ENCODE measurements at regions not wholly inside any gene's neighbourhood (a gene's known extent, or its start where the extent isn't known, plus 50 kb on each side); places are given as distances from the start of the nearest gene placed in this dataset.
A peak's percentile ranks its signal among the peaks of the same experiment; 100 is the strongest.
"Not testable (repeated sequence)": the region's sequence is repeated elsewhere in the genome, so short reads cannot be mapped to it uniquely, and the experiment has no call there.

DNA sequence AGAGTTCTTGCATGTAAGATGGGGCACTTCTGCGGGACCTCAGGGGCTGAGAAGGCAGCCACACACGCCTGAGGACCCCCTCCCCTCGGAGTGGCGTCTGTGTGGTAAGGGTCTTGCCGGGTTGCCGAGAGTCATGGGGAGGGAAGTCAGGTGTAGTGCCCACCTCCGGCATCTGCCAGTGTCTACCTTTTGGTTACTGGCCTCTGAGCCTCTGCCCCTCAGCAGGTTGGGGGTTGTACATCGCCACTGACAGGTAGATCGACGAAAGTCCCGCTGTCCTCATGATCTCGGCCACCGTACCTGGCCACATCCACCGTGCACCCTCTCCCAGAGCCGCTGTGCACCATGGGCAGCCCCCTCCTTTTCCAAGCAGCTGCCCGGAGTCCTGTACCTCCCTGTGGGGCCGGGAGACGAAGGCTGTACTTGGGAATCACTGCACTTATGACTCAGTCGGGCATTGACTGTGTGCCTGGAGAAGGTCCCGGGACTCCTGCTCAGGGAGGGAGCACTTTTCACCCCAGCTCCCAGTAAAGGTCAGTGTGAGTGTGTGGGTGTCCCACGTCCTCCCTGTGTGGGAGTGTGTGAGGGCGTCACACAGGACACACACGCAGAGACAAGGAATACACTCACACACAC is 332.4 kb upstream of the MYT1L start:
- DNase-seq (ENCODE audit: low read depth, low spot score): no peak
- H3K27ac ChIP-seq: no peak overlapping the region

DNA sequence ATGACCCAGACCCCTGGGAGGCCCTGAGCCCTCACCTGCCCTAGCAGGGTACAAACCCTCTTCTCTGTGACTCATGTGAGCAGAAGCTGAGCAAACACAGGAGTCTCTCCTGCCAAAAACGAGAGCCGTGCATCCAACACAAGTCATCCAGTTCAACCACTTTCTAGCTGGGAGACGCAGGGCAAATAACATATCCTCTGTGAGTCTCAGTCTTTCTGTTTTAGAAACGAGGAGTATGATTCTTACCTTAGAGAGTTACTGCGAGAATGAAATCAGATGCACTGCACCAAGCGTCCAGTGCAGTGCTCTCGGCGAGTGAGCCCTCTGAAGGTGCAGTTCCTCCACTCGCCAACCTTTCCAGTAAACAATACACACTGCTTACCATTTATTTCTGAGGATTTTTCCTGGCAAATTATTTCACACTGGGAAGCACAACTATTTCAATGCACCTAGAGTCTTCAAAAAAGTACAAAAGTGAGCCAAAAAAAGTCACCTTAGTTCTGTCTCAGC is 331.8 kb upstream of the MYT1L start:
- no peak overlapping the region for H3K27ac ChIP-seq
- peak; percentile 31 for DNase-seq (ENCODE audit: low read depth, low spot score)

DNA sequence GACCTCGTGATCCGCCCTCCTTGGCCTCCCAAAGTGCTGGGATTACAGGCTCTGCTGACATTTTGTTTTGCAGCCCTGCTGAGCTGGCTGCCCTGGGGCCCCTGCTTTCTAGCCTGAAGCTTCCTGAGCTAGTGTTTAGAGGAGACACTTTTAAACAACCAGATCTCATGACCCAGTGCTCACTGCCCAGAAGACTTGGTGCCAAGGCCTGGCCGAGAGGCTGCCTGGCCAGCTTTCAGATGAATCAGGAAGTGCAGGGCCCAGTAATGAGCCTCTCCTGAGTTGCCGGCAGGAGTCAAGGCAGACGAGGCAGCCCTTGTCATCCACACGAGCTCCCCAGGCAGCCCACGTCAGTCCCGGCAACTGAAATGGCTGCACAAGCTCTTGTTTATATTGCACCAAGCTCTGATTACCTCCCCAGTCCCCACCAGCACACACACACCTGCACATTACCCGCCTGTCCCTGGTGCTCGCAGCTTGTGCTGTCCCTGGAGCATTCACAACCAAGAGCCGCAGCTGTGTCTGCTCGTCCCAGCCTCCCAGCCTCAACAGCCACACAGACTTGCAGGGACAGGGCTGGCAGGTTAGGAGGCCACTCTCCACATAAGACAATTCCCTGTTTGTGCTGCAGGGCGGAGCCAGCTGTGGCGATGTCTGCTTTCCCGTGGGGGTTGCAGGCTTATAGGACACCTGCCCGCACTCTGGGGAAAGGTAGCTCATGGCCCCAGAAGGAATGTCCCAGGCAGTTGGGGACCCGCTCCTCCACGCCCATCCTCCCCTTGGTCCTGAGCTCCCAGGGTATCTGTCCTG is 331.2 kb upstream of the MYT1L start:
- no peak overlapping the region for H3K27ac ChIP-seq
- no peak for DNase-seq (ENCODE audit: low read depth, low spot score)

DNA sequence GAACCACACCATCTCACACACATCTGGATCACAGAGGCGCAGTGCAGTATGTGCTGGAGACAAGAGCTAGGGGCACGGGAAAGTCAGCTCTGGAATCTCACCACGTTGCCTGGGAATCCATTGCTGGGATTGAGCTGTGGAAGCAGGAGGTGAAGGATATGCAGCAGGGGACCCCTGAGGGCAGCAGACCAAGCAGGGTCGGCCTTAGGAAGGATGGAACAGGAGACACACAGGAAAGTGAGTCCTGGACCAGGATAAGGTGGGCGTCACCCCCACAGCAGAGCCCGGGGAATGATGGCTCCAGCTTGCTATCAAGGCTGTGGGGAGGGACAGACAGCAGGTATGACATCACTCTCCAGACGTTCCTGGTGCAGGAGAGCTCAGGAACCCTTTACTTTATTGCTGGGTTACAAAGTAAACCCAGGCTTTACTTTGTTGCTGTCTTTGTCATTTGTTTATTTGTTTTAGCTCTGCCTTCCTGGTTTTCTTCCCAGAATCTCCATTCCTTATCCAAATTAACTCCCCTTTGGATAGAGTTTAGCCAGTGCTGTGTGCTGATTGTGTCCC is 329.8 kb upstream of the MYT1L start:
- DNase-seq (ENCODE audit: low read depth, low spot score): no peak
- no peak overlapping the region for H3K27ac ChIP-seq

DNA sequence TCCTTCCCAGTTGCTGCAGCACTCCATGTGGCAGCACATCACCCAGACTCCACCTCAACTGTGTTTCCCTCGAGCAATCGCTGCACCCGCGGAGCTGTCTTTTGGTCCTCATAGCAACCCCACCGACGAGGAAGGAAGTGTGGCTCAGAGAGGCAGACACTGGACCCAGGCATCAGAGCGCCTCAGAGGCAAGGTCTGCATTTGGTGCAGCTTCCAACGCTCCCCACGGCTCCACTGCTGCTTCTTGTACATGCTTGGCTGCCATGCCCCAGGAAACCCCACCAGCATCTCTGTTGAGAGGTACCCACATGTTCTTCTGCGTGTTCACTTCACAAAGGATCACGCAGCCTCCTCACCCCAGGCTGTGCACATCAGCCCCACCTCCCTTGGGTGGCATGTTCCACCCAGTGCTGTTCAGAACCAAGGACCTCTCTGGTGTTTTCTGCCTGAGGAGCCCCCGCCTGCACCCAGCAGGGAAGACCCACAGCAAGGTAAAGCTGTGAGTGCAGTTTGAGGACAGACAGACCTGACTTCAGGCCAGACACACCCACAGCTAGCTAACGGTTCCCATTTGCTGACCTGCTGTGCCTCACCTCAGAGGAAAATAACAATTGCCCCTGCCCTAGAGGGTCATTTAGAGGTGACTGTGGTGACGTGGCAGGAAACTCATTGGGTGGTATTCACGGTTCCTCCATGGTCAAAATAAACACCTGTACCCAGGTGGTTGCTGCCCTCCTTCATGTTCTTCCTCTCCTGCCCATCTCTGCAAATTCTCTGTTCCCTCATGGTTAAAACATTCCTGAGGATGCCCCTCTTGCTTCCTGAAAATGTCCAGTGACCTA is 326.3 kb upstream of the MYT1L start:
- no peak overlapping the region for H3K27ac ChIP-seq
- DNase-seq (ENCODE audit: low read depth, low spot score): no peak

DNA sequence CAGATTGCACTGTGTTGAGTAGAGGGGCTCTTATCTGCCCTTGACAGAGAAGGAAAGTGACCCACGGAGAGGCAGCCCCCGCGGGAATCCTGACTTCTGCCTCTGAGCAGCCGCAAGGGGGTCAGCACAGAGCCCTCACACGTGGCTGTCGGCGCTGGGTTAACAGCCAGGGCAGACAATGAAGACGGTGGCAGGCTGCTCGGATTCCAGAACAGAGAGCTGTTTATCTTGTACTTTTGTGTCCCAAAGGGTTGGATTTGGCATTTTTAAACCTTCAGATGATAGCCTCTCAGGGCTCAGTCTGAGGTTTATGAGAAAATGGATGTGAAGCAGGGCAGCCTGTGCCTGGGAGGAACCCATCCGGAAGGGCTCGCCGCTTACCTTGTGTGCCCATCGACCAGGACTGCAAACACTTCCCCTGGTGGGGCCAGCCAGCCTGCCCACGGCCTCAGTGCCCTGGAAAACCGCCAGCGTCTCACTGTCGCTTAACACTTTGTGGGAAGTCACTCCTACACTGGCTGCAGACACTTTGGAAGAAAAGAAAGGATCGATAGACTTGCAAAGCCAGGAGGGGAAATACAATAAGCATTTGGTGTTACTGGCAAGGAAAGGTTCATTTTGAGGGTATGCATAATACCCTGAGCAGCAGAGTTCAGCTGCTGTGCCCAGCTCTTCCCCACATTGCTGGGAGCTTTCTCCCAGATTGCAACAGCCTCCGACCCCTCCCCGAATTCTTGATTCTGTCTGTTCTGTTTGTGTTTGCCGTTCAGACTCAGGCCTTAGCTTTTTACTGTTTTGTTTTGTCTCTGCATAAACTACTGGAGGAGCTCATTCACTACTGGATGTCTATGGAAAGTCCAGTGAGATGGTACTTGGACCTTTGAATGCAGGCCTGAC is 325.3 kb upstream of the MYT1L start:
- H3K27ac ChIP-seq: no peak overlapping the region
- no peak for DNase-seq (ENCODE audit: low read depth, low spot score)

DNA sequence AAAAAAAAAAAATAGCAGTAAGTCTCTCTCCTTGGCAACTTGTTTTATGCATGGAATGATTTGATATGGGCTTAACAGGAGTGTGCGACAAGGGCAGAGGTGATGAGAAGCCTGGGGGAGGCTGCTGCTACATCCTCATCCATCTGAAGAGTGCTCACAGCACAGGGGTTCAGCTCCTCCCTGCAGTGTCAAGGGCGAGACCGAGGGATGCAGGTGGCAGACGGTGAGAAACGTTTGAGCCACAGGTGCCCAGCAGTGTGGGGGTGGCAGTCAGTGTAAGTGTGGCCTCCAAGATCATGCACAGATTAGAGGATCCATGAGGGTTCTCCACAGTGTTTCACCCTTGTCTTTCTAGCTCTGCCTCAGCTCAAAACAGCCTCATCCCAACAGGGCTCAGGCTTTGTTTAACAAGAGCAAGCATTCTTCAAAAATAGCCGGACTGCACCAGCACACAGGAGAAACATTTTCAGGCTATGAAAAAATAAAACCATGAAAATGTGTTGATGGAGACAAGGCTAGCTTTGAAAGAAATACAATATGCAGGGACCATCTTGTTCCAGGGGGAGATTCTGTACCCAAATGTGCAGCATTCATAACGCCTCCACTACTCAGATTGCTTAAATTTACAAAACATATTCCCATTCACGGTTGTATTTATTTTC is 324.5 kb upstream of the MYT1L start:
- DNase-seq (ENCODE audit: low read depth, low spot score): no peak
- H3K27ac ChIP-seq: no peak overlapping the region

DNA sequence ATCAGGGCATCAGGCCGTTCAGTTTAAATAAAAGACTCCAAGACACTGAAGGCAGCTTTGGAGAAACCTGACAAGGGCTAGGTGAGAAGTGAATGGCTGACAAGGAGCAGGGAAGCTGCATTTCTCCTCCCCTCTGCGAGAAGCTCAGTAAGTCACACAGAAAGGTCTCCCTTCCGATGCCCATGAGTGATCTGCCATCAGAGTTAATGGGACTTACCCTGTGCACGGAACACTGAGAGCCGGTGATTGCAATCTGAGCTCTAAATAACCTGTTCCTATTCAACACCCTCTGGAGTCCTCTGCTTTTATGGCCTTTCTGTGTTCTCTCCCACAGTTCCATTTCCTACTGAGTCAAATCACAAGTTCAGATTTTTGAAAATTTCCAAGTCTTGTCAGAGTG is 322.2 kb upstream of the MYT1L start:
- H3K27ac ChIP-seq: no peak overlapping the region
- no peak for DNase-seq (ENCODE audit: low read depth, low spot score)

DNA sequence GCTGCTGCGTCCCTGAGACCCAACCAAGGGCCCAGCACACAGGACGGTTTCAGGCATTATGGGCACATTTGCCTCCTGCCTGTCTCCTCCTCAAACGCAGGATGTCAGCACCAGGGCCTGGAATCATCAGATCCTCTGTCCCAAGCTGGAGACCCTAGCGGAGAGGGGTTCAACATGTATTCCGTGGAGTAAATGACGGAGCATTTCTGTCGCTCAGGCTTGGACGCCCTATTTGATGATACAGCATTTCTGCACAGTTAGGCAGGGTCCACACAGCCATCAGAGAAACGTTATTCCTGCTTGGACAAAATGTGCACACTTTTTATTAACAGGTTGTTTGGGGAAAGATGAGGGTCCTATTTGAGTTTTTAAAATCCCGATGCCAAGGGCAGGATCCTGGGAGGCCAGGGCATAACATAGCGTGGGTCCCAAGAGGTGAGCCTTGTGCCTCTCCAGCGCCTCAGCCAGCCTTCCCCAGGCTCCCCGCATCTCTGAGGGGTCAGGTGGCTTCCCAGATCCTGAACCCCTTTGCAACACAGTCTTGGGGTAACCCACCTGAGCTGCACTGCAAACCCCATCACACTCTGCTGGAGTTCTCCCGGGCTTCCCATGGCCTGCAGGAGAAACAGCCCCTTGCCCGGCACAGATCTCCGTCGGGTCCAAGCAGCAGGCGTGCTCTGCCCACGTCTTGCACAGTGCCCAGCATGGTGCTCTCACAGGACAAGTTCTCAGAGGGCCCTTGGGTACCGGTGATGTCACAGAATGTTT is 319.7 kb upstream of the MYT1L start:
- H3K27ac ChIP-seq: no peak overlapping the region

DNA sequence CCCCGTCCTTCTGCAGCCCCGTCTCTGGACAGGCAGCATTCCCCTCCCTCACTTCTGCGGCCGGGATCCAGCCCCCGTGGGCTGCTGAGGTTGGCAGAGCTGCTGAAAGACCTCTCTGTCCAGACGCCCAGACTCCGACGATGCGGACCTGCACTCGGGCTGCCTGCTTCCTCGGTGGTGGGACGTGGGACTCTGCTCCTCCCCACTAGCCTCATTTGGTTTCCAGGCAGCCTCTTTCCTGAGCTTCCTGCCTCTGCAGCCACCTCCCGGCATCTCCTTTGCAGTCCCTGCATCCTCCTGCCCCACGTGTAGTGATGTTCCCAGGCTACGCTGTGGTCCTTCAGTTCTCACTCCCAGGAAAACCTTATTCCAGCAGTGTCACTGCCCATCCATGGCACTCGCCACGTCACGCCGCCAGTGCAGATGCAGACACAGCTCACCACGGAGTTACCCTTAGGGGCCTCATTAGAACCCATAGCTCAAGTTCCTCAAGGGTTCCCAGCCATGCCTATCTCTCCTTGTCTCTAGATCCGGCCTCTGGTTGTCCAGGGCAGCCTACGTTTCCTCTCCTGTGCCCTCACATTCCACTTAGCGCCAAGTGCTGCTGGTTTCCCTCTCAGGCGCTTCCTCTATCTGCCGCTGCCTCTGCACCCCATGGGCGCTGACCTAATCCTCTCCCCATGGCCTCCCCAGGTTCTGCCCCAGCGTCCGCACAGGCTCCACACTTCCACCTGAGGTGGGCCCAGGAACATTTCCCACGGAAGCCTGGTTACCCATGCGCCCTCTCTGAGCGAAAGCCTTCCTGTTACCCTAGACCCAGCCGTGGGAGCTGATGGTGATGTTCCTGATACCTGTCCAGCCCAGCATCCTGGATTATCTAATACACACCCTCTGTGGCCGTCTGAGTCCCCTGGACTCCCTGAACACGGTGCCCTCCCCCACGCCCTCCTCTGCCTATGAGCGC is 318.3 kb upstream of the MYT1L start:
- DNase-seq (ENCODE audit: low read depth, low spot score): no peak
- no peak overlapping the region for H3K27ac ChIP-seq

More for the DNA sequence above, 319.7 kb upstream of the MYT1L start:
- no peak for DNase-seq (ENCODE audit: low read depth, low spot score)

DNA sequence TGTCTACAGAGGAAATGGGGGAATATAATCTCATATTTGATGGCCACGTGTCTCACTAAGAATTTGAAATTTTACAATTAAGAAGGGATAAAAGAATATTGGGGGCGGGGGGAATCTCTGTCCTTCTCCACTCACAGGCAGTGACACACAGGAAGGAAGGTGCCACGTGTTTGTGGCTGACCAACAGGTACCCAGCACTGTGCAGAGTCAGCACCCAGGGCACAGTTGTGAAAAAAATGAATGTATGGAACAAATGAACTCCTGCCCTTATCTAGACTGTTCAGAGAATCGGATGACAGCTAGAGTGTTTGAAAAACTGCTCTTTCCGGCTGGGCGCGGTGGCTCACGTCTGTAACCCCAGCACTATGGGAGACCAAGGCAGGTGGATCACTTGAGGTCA is 317.0 kb upstream of the MYT1L start:
- H3K27ac ChIP-seq: peak overlapping the region; percentile 81
- no peak for DNase-seq (ENCODE audit: low read depth, low spot score)

DNA sequence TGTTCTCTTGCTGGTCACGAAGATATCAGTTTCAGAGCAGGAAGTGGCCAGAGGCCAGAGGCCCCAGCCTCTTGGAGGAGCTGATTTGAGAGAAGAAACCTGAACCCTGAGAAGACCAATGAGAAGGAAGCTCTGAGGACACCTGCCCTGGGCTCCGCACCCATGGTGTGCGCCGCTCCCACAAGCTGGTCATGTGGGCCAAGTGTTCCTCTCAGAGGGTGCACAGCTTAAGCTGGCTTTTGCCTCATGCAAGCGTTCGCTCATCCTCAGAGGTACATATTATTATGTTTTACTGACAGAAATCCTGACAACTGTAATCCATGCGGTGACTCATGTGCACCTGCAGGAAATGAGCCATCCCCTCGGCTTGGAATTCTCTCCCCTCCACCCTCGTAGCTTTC is 316.1 kb upstream of the MYT1L start:
- peak overlapping the region; percentile 81 for H3K27ac ChIP-seq
- peak; percentile 64 for DNase-seq (ENCODE audit: low read depth, low spot score)

DNA sequence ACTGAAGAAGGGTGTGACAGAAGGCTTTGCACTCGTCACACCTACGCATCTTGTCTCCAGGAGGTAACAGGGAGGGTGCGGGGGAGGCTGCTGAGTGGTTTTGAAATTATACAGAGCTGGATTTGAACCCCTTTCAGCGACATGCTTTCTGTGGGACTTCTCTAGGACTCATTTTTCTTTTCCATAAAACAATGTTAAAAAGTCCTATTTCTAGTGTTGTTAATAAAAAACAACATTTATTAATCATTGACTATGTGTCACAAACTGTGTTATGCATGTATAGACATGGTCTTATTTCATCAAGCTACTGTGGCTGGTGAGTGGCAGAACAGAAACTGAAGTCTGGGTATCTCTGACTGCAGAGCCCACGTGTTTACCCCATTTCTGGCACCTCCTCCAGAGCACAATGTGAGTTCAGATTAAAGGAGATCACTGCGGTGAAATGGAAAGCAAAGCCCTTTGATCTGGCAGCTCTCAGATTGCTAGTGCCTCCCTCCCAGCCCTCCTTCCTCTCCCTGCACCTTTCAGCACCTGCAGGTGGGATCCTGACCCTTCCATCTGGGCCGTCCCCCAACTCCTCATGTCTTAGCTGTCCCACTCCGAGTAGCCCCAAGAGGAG is 315.5 kb upstream of the MYT1L start:
- peak; percentile 34 for DNase-seq (ENCODE audit: low read depth, low spot score)
- peak overlapping the region; percentile 81 for H3K27ac ChIP-seq

DNA sequence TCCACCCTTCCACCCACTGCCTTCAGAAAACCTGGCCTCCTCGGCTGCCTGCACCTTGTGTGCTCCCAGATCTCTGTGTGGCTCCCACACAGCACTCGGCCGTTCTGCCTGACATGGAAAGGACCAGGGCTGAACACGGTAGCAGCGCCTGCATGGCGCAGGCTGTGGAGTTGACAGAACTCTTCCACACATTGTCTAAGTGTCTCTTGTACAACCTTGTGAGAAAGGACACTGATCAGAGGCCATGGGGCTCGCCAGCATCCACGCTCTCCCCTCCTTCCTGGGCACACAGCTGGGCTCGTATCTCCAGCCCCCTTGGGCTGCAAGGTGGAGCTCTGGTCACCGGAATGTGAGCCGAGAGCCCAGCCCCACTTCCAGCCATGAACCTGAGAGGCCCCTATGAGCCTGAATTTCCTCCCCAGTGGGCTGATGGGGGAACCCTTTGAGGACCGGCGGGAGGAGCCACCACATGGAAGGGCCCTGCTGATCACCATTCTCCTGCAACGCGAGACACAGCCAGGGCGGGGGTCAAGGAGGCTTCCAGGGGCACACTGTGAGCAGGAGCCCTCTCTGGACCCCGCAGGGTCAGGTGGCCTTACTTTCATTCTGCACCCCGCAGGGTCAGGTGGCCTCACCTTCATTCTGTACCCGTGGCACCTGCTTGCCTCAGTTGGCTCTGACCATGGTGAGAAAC is 314.2 kb upstream of the MYT1L start:
- no peak for DNase-seq (ENCODE audit: low read depth, low spot score)
- no peak overlapping the region for H3K27ac ChIP-seq

DNA sequence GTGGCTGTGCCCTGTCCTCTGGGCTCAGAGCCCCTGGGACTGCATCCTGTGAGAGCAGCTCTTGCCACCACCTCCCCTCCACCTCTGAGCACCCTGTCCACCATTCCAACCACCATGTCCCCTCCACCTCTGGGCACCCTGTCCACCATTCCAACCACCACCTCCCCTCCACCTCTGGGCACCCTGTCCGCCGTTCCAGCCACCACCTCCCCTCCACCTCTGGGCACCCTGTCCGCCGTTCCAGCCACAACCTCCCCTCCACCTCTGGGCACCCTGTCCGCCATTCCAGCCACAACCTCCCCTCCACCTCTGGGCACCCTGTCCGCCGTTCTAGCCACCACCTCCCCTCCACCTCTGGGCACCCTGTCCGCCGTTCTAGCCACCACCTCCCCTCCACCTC is 313.7 kb upstream of the MYT1L start:
- DNase-seq (ENCODE audit: low read depth, low spot score); H3K27ac ChIP-seq: not testable (repeated sequence)

DNA sequence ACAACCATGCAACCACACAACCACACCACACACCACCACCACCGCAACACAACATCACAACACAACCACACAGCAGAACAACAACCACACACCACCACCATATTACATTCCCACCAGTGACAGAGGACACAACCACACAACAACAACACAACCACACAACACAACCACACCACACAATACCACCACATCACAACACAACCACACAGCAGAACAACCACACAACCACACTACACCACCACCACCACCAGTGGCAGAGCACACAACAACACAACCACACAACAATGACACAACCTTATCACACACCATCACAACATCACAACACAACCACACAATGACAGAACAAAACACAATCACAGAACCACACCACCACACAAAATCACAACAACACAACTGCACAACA is 313.0 kb upstream of the MYT1L start:
- no peak overlapping the region for H3K27ac ChIP-seq
- no peak for DNase-seq (ENCODE audit: low read depth, low spot score)

All from epithelial cell of prostate (primary cell).